HEK293T (cell line): ENCODE measurements at regions not wholly inside any gene's neighbourhood (a gene's known extent, or its start where the extent isn't known, plus 50 kb on each side); places are given as distances from the start of the nearest gene placed in this dataset.

ENCODE experiments used
- ARNT ChIP-seq: fragments of 450-650 bp; IDR thresholded peaks from 2 replicates; pipeline ENCODE4 v1.6.1; 2017; ENCODE audit warnings: mild to moderate bottlenecking
- ELF4 ChIP-seq: fragments of 450-650 bp; IDR thresholded peaks from 2 replicates; pipeline ENCODE4 v1.6.1; 2017; ENCODE audit warnings: antibody characterized with exemption
- FOXA1 ChIP-seq: fragments of 450-650 bp; IDR thresholded peaks from 2 replicates; pipeline ENCODE4 v1.6.1; 2016; ENCODE audit warnings: mild to moderate bottlenecking
- FOXM1 ChIP-seq: fragments of 450-650 bp; IDR thresholded peaks from 2 replicates; pipeline ENCODE4 v1.6.1; 2017; ENCODE audit warnings: mild to moderate bottlenecking, borderline replicate concordance
- L3MBTL2 ChIP-seq: fragments of 450-650 bp; conservative IDR thresholded peaks from 2 replicates; pipeline ENCODE4 v1.6.1; 2016; ENCODE audit warnings: mild to moderate bottlenecking
- LEF1 ChIP-seq: fragments of 450-650 bp; IDR thresholded peaks from 2 replicates; pipeline ENCODE4 v1.6.1; 2017; ENCODE audit warnings: mild to moderate bottlenecking, borderline replicate concordance
- PKNOX1 ChIP-seq: fragments of 450-650 bp; IDR thresholded peaks from 2 replicates; pipeline ENCODE4 v1.6.1; 2016
- TARDBP ChIP-seq: fragments of 450-650 bp; IDR thresholded peaks from 2 replicates; pipeline ENCODE4 v1.6.1; 2016
- ZNF384 ChIP-seq: fragments of 450-650 bp; IDR thresholded peaks from 2 replicates; pipeline ENCODE4 v1.6.1; 2016

GRCh38 chr1:60950224-60951063 is 131.9 kb upstream of the NFIA start:
- TF ChIP-seq ARNT = no peak
- no peak for TF ChIP-seq PKNOX1
- no peak for TF ChIP-seq ZNF384
- TF ChIP-seq FOXM1 = no peak
- no peak for TF ChIP-seq L3MBTL2
- TF ChIP-seq FOXA1 = no peak
- TF ChIP-seq LEF1 = no peak
- TF ChIP-seq TARDBP = no peak
- no peak for TF ChIP-seq ELF4
